Spleen (tissue), 7 donors: ENCODE measurements at regions not wholly inside any gene's neighbourhood (a gene's known extent, or its start where the extent isn't known, plus 50 kb on each side); places are given as distances from the start of the nearest gene placed in this dataset.

ENCODE experiments used
- CTCF ChIP-seq, 11 experiments: fragments of 200-600 bp in 7 of 11; fragments of 450-650 bp in 4 of 11; sonication (generic) in 4 of 11; IDR thresholded peaks in 8 of 11; conservative IDR thresholded peaks in 3 of 11; 1 replicate in 7 of 11; 2 replicates in 4 of 11; pipeline versions ENCODE4 v1.4.0 to v1.8.0; 2016 to 2021; ENCODE audit warnings: antibody characterized with exemption in 11 of 11, inconsistent platforms in 4 of 11, mild to moderate bottlenecking in 1 of 11
- POLR2A ChIP-seq, 3 donors: fragments of 450-650 bp; IDR thresholded peaks; one replicate each; pipeline ENCODE4 v1.5.1; 2017; ENCODE audit warnings: antibody characterized with exemption in 3 of 3, mild to moderate bottlenecking in 1 of 3
- POLR2AphosphoS5 ChIP-seq, 3 donors: sonication (generic); formaldehyde crosslinking; IDR thresholded peaks; one replicate each; pipeline ENCODE4 v1.5.1; 2017; ENCODE audit warnings: antibody characterized with exemption in 3 of 3
- donor health status: DM: no; HTN: no; CAD: no; lungs with moderate emphysema.
- donor health status: DM: no; HTN: no; CAD: no.
- donor health status: DM: no; HTN: no; CAD: no.

DNA sequence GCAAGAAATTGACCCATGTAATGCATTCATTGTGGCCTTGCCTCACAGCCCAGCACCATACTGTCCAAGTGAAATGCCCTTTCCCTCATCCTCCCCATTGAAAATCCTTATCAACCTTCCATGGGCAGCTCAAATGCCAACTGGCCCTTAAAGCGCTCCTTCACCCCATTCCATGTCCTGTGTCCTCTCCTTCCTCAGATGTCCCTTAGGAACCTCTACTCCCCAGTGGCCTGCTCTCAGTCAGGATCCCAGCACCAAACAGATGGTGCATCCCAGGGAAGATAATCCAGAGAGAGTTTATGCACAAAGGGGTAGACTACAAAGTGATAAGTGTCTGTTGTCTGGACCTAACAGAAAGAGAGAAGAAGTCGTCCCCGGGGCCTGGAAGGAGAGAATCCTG is 407.4 kb upstream of the ZNF507 start:
- TF ChIP-seq CTCF (IDR thresholded peaks at IDR 0.05 in 8 of 11, conservative IDR thresholded peaks at IDR 0.05 in 3 of 11) = no peak
- TF ChIP-seq POLR2AphosphoS5 (IDR thresholded peaks at IDR 0.05) = no peak
- TF ChIP-seq POLR2A (IDR thresholded peaks at IDR 0.05) = no peak
